ENCODE measurements at regions not wholly inside any gene's neighbourhood (a gene's known extent, or its start where the extent isn't known, plus 50 kb on each side); places are given as distances from the start of the nearest gene placed in this dataset.
"Not testable (repeated sequence)": the region's sequence is repeated elsewhere in the genome, so short reads cannot be mapped to it uniquely, and the experiment has no call there.

GRCh38 chr17:51347851-51348584, 87.7 kb downstream of the UTP18 start:
- DNase-seq (ENCODE audit: low read depth in 2 of 2) = no peak

GRCh38 chr17:51351080-51351479, 90.7 kb downstream of the UTP18 start:
- DNase-seq (ENCODE audit: low read depth in 2 of 2) = no peak

- no peak for DNase-seq (ENCODE audit: low read depth in 2 of 2)
Measured at GRCh38 chr17:51351890-51352289, 91.5 kb downstream of the UTP18 start.

GRCh38 chr17:51352798-51353197, 92.5 kb downstream of the UTP18 start:
- no peak for DNase-seq (ENCODE audit: low read depth in 2 of 2)

GRCh38 chr17:51353296-51353695, 93.0 kb downstream of the UTP18 start:
- DNase-seq (ENCODE audit: low read depth in 2 of 2) = no peak

GRCh38 chr17:51354936-51355335, 94.6 kb downstream of the UTP18 start:
- no peak for DNase-seq (ENCODE audit: low read depth in 2 of 2)

- DNase-seq (ENCODE audit: low read depth in 2 of 2) = no peak
Measured at GRCh38 chr17:51355441-51356410, 95.4 kb downstream of the UTP18 start.

GRCh38 chr17:51359055-51359454, 98.7 kb downstream of the UTP18 start:
- no peak for DNase-seq (ENCODE audit: low read depth in 2 of 2)

GRCh38 chr17:51362811-51363585, 102.7 kb downstream of the UTP18 start:
- DNase-seq (ENCODE audit: low read depth in 2 of 2) = no peak

- DNase-seq (ENCODE audit: low read depth in 2 of 2) = peak in 1 of 2 donors; percentile 7
Measured at GRCh38 chr17:51365090-51365489, 104.7 kb downstream of the UTP18 start.

- DNase-seq (ENCODE audit: low read depth in 2 of 2) = no peak
Measured at GRCh38 chr17:51366866-51367265, 106.5 kb downstream of the UTP18 start.

- DNase-seq (ENCODE audit: low read depth in 2 of 2) = not testable (repeated sequence)
Measured at GRCh38 chr17:51367836-51368235, 107.5 kb downstream of the UTP18 start.

- peak; percentile 49 to 69 for DNase-seq (ENCODE audit: low read depth in 2 of 2)
Measured at GRCh38 chr17:51371732-51372151, 111.4 kb downstream of the UTP18 start.

GRCh38 chr17:51372345-51373004, 112.1 kb downstream of the UTP18 start:
- DNase-seq (ENCODE audit: low read depth in 2 of 2) = peak; percentile 74 to 78

GRCh38 chr17:51373489-51374152, 113.3 kb downstream of the UTP18 start:
- no peak for DNase-seq (ENCODE audit: low read depth in 2 of 2)

GRCh38 chr17:51374209-51374608, 113.9 kb downstream of the UTP18 start:
- DNase-seq (ENCODE audit: low read depth in 2 of 2) = no peak

- no peak for DNase-seq (ENCODE audit: low read depth in 2 of 2)
Measured at GRCh38 chr17:51375771-51376170, 115.4 kb downstream of the UTP18 start.

GRCh38 chr17:51376739-51377138, 116.4 kb downstream of the UTP18 start:
- no peak for DNase-seq (ENCODE audit: low read depth in 2 of 2)

GRCh38 chr17:51381262-51381661, 120.9 kb downstream of the UTP18 start:
- no peak for DNase-seq (ENCODE audit: low read depth in 2 of 2)

GRCh38 chr17:51385208-51385607, 124.9 kb downstream of the UTP18 start:
- DNase-seq (ENCODE audit: low read depth in 2 of 2) = no peak

GRCh38 chr17:51387582-51387981, 127.2 kb downstream of the UTP18 start:
- DNase-seq (ENCODE audit: low read depth in 2 of 2) = no peak

All from lung microvascular endothelial cell (primary cell).